GM21737 (cell line): ENCODE measurements at regions not wholly inside any gene's neighbourhood (a gene's known extent, or its start where the extent isn't known, plus 50 kb on each side); places are given as distances from the start of the nearest gene placed in this dataset.

Experiments
- ATAC-seq: cut with Tn5 transposase; IDR thresholded peaks from one replicate; pipeline ENCODE4 v1.9.1; 2021; ENCODE audit warnings: mild to moderate bottlenecking, moderate library complexity; ENCODE audit not compliant: unreplicated experiment

- ATAC-seq = no peak
Measured at GRCh38 chr4:138540056-138540800, 298.1 kb upstream of the SLC7A11 start.

GRCh38 chr4:138538743-138539142 lies 296.6 kb upstream of the SLC7A11 start:
- no peak for ATAC-seq

GRCh38 chr4:138537731-138538490 lies 295.8 kb upstream of the SLC7A11 start:
- ATAC-seq = no peak

- no peak for ATAC-seq
Measured at GRCh38 chr4:138535316-138535715, 293.2 kb upstream of the SLC7A11 start.

GRCh38 chr4:138522366-138522765 lies 280.2 kb upstream of the SLC7A11 start:
- ATAC-seq = no peak

GRCh38 chr4:138521809-138522208 lies 279.7 kb upstream of the SLC7A11 start:
- no peak for ATAC-seq

GRCh38 chr4:138519436-138519835 lies 277.3 kb upstream of the SLC7A11 start:
- ATAC-seq = no peak

- ATAC-seq = no peak
Measured at GRCh38 chr4:138513535-138513934, 271.4 kb upstream of the SLC7A11 start.

GRCh38 chr4:138512756-138513155 lies 270.6 kb upstream of the SLC7A11 start:
- no peak for ATAC-seq

- no peak for ATAC-seq
Measured at GRCh38 chr4:138510053-138510452, 267.9 kb upstream of the SLC7A11 start.

- no peak for ATAC-seq
Measured at GRCh38 chr4:138509346-138509745, 267.2 kb upstream of the SLC7A11 start.

- no peak for ATAC-seq
Measured at GRCh38 chr4:138507522-138507921, 265.4 kb upstream of the SLC7A11 start.

GRCh38 chr4:138501614-138502013 lies 259.5 kb upstream of the SLC7A11 start:
- no peak for ATAC-seq

GRCh38 chr4:138500869-138501268 lies 258.7 kb upstream of the SLC7A11 start:
- no peak for ATAC-seq

- no peak for ATAC-seq
Measured at GRCh38 chr4:138499627-138500026, 257.5 kb upstream of the SLC7A11 start.

- ATAC-seq = no peak
Measured at GRCh38 chr4:138494931-138495330, 252.8 kb upstream of the SLC7A11 start.

- no peak for ATAC-seq
Measured at GRCh38 chr4:138494116-138494515, 252.0 kb upstream of the SLC7A11 start.

GRCh38 chr4:138492176-138492575 lies 250.0 kb upstream of the SLC7A11 start:
- ATAC-seq = no peak

- ATAC-seq = no peak
Measured at GRCh38 chr4:138488533-138488932, 246.4 kb upstream of the SLC7A11 start.

GRCh38 chr4:138487670-138488069 lies 245.5 kb upstream of the SLC7A11 start:
- ATAC-seq = no peak

- ATAC-seq = no peak
Measured at GRCh38 chr4:138487230-138487629, 245.1 kb upstream of the SLC7A11 start.

GRCh38 chr4:138485498-138485897 lies 243.3 kb upstream of the SLC7A11 start:
- ATAC-seq = no peak
